ENCODE measurements at regions not wholly inside any gene's neighbourhood (a gene's known extent, or its start where the extent isn't known, plus 50 kb on each side); places are given as distances from the start of the nearest gene placed in this dataset.

- DNase-seq (ENCODE audit: low read depth in 1 of 2, low spot score in 2 of 2) (no peak), FAIRE-seq (no peak)
- Histone ChIP-seq H3K27me3 (replicated peaks in 1 of 4; ENCODE audit: control insufficient read depth in 3 of 4, extremely low read depth in 1 of 4, insufficient read depth in 3 of 4, low read length in 3 of 4) (no peaks in the 10 kb centered on the region), H3K56ac (replicated peaks; ENCODE audit: insufficient read length, low read depth, low read length) (no peak overlapping the region), H3K23me2 (ENCODE audit: low read depth, low read length) (no peaks in the 10 kb centered on the region), H3K36me3 (ENCODE audit: control insufficient read depth in 2 of 4, insufficient read depth in 4 of 4, low read length in 3 of 4) (no peaks in the 10 kb centered on the region), H4K91ac (replicated peaks; ENCODE audit: insufficient read length, low read length) (no peak overlapping the region), H3K27ac (ENCODE audit: low read depth, low read length) (no peak overlapping the region), H4K8ac (ENCODE audit: extremely low read depth, insufficient read depth, low read length) (no peak overlapping the region), H4K20me1 (replicated peaks in 1 of 2; ENCODE audit: control insufficient read depth in 1 of 2, insufficient read depth in 2 of 2, low read length in 2 of 2) (no peaks in the 10 kb centered on the region), H2AK5ac (ENCODE audit: low read depth, low read length) (no peak overlapping the region), H2AFZ (ENCODE audit: low read length) (no peak overlapping the region), H3K14ac (ENCODE audit: insufficient read length) (no peak overlapping the region), H2BK120ac (replicated peaks; ENCODE audit: low read depth, low read length) (no peak overlapping the region), H3K9me3 (ENCODE audit: insufficient read depth in 2 of 2, low read depth in 1 of 2, low read length in 1 of 2) (no peaks in the 10 kb centered on the region), H3K79me1 (ENCODE audit: low read depth, low read length) (no peaks in the 10 kb centered on the region), H3K18ac (ENCODE audit: extremely low read depth, low read length) (no peak overlapping the region), H3K4ac (replicated peaks; ENCODE audit: insufficient read length, low read depth, low read length) (no peak overlapping the region), H2BK12ac (ENCODE audit: low read depth, low read length) (no peak overlapping the region), H3K23ac (ENCODE audit: insufficient read length) (no peak overlapping the region), H2BK20ac (ENCODE audit: low read length) (no peak overlapping the region), H2BK5ac (ENCODE audit: low read depth, low read length) (no peak overlapping the region), H2BK15ac (ENCODE audit: low read length) (no peak overlapping the region), H3K79me2 (ENCODE audit: control insufficient read depth in 1 of 2, insufficient read depth in 2 of 2, low read length in 2 of 2) (no peaks in the 10 kb centered on the region), H3K9ac (replicated peaks in 1 of 4; ENCODE audit: extremely low read depth in 1 of 4, low read depth in 3 of 4, low read length in 3 of 4) (no peak overlapping the region), H3K4me2 (ENCODE audit: insufficient read depth in 1 of 2, low read depth in 2 of 2, low read length in 2 of 2) (no peak overlapping the region), H3K4me1 (replicated peaks in 1 of 4; ENCODE audit: control insufficient read depth in 3 of 4, insufficient read depth in 4 of 4, low read length in 3 of 4) (no peaks in the 10 kb centered on the region), H4K5ac (ENCODE audit: insufficient read length, low read depth, low read length) (no peak overlapping the region), H3K4me3 (ENCODE audit: extremely low read depth in 1 of 4, insufficient read depth in 2 of 4, low read depth in 3 of 4, low read length in 4 of 4) (no peak overlapping the region)
- ChIA-PET CTCF (ENCODE audit: partially characterized antibody) (interaction anchor here (1.5 to 2.1 kb wide), 2 partner anchors 11 to 306 kb away, joined by 3 to 5 read pairs; no protein-coding TSS in a partner anchor), POLR2A (ENCODE audit: partially characterized antibody) (no interaction called here)
- 97% methylated on average over 4 of the region's 4 CpGs; no CpG with 5 or more reads in 1 of the 2 experiments for WGBS, 2 experiments (ENCODE audit: extremely low coverage in 1 of 2, insufficient coverage in 1 of 2, insufficient read length in 1 of 2, insufficient replicate concordance in 2 of 2, low coverage in 1 of 2, low lambda C conversion rate in 2 of 2, missing lambda C conversion rate in 1 of 2)
- no peak for TF ChIP-seq CBX5 (IDR thresholded peaks at IDR 0.05; ENCODE audit: low read depth, low read length)
- no peak for TF ChIP-seq EGR1 (IDR thresholded peaks at IDR 0.05; ENCODE audit: borderline replicate concordance, low read depth, low read length)
Observed at GRCh38 chr2:142673836-142674235, 203.6 kb upstream of the KYNU start.

Data from H1 (cell line).